Muscle of arm (tissue), 1 donor: ENCODE measurements at regions not wholly inside any gene's neighbourhood (a gene's known extent, or its start where the extent isn't known, plus 50 kb on each side); places are given as distances from the start of the nearest gene placed in this dataset.
"Not testable (repeated sequence)": the region's sequence is repeated elsewhere in the genome, so short reads cannot be mapped to it uniquely, and the experiment has no call there.

Experiments used
- DNase-seq: peaks from one replicate; pipeline ENCODE4 v3.0.0-alpha.2; 2013

DNA sequence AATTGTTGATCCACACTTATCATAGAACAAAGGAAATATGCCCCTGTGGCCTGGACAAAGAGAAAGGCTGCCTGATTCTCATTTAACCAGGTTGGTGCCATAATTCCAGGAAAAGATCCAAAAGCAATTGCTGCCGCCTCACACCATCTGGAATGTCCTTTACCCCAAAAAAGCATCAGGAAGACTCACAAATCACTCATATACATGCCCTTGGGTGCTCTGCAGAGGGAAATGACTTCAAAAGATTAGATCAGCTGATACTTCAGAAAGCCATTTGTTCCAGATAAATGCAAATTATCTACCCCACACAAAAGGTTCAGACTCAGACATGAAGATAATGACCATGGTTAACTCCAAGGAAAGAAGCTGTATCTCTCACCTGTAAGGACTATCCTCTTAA is 285.8 kb downstream of the C1D start:
- no peak for DNase-seq

DNA sequence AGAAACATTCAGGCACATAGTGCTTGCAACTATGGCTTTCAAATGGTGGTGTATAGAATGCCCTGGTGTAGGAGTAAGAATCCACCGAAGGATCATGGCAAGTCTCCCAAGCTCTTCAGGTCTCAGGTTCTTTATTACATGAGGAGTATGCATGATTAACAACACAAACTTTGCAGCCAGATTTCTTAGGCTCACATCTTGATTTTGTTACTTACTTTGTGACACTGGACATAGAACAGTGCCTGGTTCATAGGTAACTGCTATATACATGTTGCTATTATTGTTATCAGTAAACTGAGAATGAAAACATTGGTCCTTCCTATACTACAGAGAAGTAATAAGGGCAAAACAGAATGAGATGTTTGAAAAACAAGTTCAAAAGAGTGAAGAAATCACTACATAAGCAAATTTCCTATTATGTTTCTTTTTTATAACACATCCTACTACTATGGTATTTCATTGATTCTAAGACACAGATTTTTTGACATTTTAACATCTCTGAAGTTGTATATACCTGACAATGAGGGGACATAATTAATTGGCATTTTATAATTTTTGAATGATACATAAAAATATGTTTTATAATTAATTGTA is 284.9 kb downstream of the C1D start:
- no peak for DNase-seq

DNA sequence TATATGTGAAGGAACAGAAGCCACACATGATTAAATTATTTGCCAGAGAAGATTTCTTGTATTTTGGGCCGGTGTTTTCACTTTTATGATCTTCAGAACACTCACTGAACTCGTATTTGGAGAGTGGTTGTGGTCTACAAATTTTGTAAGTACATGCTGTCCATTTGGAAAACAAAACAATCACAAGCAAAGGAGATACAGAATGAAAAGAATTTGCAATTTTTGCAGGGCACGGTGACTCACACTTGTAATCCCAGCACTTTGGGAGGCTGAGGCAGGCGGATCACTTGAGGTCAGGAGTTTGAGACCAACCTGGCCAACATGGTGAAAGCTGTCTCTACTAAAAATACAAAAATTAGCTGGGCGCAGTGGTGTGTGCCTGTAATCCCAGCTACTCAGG is 282.0 kb downstream of the C1D start:
- not testable (repeated sequence) for DNase-seq

GRCh38 chr2:67782443-67782842 is 280.4 kb downstream of the C1D start:
- no peak for DNase-seq

DNA sequence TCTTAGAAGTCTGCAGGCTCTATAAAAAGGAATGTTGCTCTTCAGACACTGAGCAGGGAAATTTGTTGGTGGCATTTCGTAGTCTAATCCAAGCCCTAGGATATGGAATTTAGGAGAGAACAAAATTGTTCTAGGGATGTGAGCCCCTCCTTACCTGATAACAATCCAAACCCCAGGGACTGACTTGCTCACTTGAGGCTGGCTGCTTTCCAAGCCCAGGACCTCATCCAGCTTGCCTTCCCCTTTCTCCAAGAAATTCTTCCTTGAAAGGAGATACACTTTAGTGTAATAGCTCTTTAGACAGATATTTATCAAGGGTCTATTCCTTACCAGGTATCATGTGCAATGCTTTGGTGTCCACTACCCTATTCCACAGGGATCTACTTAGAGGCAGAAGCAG is 279.8 kb downstream of the C1D start:
- DNase-seq, result no peak

DNA sequence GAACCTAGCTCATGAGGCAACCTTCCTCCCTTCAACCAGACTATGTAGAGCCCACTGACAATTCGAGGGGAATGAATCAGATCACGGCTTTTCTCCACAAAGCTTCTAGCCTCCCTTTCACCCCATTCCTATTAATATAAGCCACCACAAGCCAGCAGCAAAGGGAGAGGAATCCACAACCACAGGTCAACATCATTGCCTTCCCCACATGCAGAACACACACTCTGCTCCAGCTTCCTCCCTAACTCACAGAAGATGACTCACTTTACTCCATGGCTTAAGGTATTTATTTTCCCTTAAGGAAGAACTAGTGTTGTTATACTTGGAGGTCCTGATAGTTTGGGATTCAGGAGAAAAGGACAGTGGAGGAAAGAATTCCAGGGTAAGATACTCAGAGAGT is 272.2 kb downstream of the C1D start:
- DNase-seq, result no peak

- no peak for DNase-seq
Observed at GRCh38 chr2:67792191-67792590, 270.6 kb downstream of the C1D start.

- DNase-seq, result peak; percentile 69
Observed at GRCh38 chr2:67792681-67793091, 270.1 kb downstream of the C1D start.

DNA sequence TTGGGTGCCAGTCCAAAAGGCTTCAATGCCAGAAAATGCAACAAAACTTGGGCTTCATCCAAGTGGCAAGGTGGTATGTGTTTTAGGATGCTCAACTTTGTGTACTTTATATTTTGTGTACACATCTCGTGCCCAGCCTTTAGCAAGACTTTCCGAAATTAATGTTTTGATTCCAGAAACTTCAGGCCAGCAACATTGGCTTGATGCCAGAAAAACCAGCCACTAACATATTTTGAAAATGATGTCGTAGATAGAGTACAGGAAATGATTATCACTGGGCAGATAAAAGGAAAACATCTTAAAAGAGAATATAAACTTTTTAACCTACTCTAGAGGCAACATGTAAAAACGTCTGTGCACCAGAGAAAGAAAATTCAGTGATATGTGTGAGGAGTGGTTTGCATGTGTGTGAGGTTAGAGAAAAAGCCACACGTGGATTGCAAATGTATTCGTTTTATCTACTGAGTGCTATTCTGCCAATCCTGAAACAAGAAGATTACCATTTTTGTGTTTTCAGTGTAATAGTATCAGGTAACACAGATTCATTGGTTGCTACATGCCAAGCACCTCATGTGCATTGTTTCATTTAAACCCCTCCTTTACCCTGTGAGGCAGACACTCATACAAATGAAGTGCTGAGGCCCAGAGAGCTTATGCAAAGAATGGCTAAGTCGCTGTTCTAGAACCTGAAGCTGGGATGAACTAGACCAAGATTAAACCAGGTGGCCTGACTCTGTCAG is 264.8 kb downstream of the C1D start:
- DNase-seq, result no peak

GRCh38 chr2:67798541-67799160 is 264.2 kb downstream of the C1D start:
- no peak for DNase-seq

DNA sequence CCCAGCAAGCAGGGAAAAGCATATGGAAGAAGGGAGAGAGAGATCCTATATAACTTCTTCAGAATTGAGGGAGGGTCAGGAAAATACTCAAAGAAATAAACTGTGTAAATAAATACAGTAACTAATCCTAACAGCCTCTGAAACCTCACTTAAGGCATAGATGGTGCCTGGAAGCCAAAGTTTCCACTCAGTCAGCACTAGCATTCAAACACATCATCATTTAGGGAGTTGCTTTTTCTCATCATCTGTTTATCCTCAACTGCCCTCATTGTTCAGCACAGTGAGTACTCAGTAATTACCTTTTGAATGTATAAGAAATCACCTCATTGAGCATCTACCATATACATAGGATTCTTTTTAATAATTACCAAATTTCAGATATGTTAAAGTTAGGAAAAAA is 262.9 kb downstream of the C1D start:
- DNase-seq, result no peak

DNA sequence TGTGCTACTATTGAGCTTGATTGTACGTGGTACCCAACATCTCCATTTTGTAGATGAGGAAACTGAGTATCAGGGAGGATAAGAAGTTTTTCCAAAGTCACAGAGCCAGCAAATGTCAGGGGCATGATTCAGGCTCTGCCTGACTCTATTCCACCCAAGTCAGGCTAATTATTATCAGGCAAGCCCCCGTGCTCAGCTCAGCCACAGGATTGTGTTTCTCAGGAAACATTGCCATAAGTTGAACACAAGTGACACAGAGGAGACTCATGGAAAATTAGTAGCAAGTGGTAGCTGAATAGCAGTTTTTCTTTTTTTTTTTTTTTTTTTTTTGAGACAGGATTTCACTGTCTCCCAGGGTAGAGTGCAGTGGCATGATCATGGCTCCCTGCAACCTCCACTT is 260.5 kb downstream of the C1D start:
- no peak for DNase-seq

DNA sequence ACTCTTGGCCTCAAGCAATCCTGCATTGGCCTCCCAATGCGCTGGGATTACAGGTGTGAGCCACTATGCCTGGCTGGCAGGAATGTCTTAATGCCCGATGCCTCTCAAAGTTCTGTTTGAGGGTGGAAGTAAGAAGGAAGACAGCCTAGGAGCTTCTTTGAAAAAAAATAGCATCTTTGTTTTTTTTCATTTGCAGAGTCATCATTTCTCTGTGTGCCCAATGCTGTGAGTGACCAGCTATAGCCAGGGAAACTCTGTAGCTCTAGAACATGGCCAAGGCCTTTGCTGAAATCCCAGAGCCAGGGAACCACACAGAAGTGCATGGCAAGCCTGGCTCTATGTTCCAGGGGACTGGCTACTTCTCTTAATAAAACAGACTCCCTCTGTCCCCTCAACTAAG is 260.0 kb downstream of the C1D start:
- DNase-seq, result no peak

- DNase-seq, result no peak
Observed at GRCh38 chr2:67806816-67807215, 256.0 kb downstream of the C1D start.

DNA sequence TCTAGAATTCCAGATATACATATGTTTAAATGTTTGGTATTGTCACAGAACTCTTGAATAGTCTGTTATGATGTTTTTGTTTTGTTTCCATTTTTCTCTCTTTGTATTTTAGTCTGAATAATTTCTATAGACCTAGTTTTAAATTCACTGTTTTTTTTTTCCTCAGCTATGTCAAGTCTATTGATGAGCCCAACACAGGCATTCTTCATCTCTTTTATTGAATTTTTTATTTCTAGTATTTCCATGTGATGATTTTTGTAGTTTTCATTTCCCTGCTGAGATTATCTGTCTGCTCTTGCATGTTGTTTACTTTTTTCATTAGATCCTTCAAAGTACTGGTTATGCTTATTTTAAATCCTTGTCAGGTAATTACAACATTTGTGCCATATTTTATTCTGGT is 254.7 kb downstream of the C1D start:
- DNase-seq, result no peak

- no peak for DNase-seq
Observed at GRCh38 chr2:67812682-67813081, 250.1 kb downstream of the C1D start.

GRCh38 chr2:67823726-67824125 is 239.1 kb downstream of the C1D start:
- DNase-seq, result no peak

DNA sequence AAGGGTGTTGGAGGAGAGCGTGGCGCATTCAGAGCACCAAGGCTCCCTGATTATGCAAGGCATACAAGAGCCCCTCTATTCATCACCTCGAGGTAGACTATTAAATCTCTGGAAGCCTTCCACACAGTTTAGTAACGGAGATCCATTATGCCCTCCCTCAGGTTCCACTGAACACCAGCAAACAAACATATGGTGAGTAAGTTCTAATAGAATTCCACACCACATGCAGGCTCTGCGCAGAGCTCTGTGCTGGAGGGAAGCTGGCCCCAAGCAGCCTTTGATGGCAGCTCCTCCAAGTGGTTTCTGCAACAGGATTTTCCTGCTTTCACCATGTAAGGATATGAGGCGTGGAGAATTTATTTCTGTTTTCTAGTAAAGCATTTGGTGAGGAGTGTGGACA is 238.6 kb downstream of the C1D start:
- no peak for DNase-seq

GRCh38 chr2:67825476-67825875 is 237.3 kb downstream of the C1D start:
- DNase-seq, result no peak

GRCh38 chr2:67828066-67828465 is 234.7 kb downstream of the C1D start:
- no peak for DNase-seq

DNA sequence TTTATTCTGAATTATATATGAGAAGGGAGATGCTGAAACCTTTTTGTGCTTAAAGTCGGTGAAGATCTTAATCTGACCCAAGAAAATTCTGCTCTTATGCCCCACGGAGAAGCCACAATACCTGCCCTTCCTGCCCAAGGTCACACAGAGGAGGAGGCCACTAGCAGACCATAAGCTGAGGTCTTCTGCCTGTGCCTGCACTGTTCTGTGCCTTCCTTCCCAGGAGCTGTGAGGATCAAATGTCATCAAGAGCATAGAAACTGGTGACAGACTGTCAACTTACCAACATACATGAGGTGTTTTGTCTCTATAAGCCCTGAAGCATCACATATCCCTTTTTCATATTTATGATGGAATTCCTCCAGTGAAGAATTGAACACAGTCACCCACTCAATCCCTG is 233.3 kb downstream of the C1D start:
- DNase-seq, result no peak

- no peak for DNase-seq
Observed at GRCh38 chr2:67833632-67834031, 229.2 kb downstream of the C1D start.

DNA sequence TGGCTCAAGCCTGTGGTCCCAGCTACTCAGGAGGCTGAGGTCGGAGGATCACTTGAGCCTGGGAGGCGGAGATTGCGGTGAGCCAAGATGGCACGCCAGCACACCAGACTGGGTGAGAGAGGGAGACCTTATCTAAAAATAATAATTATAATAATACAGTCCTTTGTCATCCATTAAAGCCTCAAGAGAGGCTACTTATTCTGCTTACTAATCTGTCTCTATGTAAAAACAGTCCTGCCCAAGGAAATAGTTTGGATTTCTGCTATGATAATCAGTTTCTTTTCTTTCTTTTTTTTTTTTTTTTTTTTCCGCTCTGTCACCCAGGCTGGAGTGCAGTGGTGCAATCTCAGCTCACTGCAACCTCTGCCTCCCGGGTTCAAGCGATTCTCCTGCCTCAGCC is 228.3 kb downstream of the C1D start:
- no peak for DNase-seq

GRCh38 chr2:67835266-67835665 is 227.5 kb downstream of the C1D start:
- no peak for DNase-seq
